ENCODE measurements at regions not wholly inside any gene's neighbourhood (a gene's known extent, or its start where the extent isn't known, plus 50 kb on each side); places are given as distances from the start of the nearest gene placed in this dataset.
"Not testable (repeated sequence)": the region's sequence is repeated elsewhere in the genome, so short reads cannot be mapped to it uniquely, and the experiment has no call there.

GRCh38 chr18:39450958-39451357 is 1885.4 kb upstream of the CELF4 start:
- no peak for DNase-seq (ENCODE audit: low spot score)

DNA sequence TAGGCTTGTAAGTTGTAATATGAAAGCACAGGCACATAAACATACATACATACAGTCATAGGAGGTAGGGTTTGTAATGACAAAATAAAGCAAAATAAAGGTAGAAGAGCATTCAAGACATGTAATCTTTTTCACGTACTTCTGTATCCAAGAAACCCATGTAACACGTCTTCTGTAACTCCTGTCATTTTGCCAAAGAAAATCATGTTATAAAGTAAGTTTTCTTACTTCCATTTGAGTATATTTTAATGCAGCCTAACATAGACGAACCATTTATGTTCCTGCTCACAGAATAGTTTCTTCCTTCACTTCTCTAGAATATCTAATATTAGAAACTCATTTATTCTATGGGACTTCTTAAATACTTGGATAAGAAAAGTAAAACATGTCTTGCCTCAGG is 1884.0 kb upstream of the CELF4 start:
- no peak for DNase-seq (ENCODE audit: low spot score)

DNA sequence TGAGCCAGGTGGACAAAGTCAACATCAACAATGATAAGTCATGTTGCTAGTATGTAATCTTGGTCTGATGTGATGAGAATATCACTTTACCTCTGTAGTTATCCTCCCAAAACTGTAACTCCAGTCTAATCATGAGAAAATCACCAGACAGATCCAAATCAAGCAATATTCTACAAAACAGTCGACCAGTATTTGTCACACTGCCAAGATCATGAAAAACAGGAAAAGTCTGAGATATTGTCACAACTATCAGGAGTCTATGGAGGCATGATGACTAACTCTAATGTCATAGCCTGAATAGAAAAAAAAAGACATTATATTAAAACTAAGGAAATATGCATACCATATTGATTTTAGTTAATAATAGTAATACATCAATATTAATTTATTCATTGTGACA is 1883.3 kb upstream of the CELF4 start:
- DNase-seq (ENCODE audit: low spot score): no peak

DNA sequence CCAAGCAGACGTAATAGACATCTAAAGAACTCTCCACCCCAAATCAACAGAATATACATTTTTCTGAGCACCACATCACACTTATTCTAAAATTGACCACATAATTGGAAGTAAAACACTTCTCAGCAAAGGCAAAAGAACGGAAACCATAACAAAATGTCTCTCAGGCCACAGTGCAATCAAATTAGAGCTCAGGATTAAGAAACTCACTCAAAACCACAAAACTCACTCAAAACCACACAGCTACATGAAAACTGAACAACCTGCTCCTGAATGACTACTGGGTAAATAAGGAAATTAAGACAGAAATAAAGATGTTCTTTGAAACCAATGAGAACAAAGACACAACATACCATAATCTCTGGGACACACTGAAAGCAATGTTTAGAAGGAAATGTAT is 1879.4 kb upstream of the CELF4 start:
- DNase-seq (ENCODE audit: low spot score): not testable (repeated sequence)

DNA sequence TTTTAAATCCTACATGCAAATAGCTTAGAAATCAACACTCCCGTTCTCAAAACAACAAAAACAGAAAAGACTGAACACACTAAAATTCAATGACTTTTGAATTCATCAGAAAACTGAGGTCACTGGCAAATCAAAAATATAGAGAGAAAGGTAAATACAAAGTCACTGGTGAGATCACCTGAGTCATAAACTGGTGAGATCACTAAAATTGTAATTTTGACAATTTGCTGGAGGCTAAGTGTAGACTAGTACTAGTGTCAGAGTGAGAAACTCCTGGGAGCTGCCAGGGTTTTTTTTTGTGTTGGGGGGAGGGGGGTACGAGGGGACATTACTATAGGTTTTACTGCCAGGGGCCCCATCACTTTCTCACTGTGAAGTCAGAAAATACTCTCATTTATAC is 1876.0 kb upstream of the CELF4 start:
- no peak for DNase-seq (ENCODE audit: low spot score)

- DNase-seq (ENCODE audit: low spot score): no peak
Observed at GRCh38 chr18:39435996-39436395, 1870.4 kb upstream of the CELF4 start.

DNA sequence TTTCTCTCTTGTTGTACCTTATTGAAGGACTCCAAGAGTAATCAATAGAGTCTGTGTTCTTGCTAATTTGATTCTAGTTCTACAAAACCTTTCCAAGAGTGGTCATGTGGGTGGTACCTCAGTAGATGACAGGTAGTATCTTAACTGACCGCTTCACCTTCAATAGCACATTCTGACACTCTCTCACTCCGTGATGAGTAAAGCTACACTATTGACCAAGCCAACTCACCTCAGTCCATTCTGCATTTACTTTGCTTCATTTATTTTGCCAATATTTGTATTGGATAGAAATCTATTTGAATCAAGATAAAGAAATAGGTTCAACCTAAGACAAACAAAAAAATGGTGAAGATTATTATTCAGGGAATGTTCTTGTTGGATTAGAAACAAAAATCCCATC is 1869.6 kb upstream of the CELF4 start:
- DNase-seq (ENCODE audit: low spot score): no peak

GRCh38 chr18:39434223-39434920 is 1868.8 kb upstream of the CELF4 start:
- DNase-seq (ENCODE audit: low spot score): peak; percentile 46

- DNase-seq (ENCODE audit: low spot score): no peak
Observed at GRCh38 chr18:39425172-39425850, 1859.7 kb upstream of the CELF4 start.

DNA sequence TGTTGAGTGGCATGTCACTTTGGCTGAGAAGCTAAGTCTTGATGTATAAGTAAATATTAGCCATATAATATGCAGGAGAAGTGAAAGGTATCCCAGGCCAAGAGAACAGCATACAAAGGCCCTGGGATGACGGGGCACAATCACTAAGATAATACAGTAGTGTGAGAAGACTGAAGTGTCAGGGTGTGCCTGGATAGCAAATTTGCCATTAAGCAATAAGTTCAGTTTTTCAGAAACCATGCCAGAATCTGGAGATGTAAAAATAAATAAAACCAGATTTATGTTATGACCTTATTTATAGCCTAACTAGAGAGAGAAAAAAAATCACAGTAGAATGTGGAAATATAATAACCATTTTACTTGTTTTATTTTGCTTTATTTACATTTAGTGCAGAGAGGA is 1858.7 kb upstream of the CELF4 start:
- DNase-seq (ENCODE audit: low spot score): no peak

GRCh38 chr18:39421276-39421675 is 1855.7 kb upstream of the CELF4 start:
- DNase-seq (ENCODE audit: low spot score): no peak

- no peak for DNase-seq (ENCODE audit: low spot score)
Observed at GRCh38 chr18:39419315-39419714, 1853.7 kb upstream of the CELF4 start.

DNA sequence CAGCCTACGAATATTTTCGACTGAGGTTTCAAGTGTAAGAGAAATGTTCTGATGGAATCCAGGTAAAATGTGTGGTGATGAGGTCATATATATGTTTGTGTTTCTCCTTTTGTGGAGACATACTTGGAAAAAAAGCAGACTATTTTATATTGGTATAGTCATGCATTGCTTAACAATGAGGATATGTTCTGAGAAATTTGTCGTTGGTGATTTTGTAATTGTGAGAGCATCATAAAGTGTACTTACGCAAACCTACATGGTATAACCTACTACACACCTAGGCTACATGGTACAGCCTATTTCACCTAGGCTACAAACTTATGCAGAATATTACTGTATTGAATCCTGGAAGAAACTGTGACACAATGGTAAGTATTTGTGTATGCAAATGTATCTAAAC is 1849.9 kb upstream of the CELF4 start:
- no peak for DNase-seq (ENCODE audit: low spot score)

GRCh38 chr18:39414009-39414700 is 1848.6 kb upstream of the CELF4 start:
- DNase-seq (ENCODE audit: low spot score): peak; percentile 10

DNA sequence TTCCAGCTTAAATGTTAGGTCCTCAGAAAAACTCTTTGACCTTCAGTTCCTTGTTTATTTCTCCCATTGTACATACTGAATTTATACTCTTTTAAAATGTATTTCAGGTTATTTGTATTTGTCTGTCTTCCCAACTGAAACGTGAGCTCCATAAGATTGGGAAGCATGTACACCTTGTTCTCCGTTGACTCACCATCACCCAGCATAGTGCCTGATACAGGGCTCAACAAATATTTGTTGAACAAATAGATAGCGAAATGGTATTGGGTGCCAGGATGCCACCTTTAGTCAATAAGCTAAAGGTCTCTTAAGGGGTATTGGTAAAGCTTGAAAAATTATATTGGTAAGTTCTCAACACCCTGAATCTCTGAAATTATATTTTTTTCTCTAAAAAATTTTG is 1841.3 kb upstream of the CELF4 start:
- no peak for DNase-seq (ENCODE audit: low spot score)

- DNase-seq (ENCODE audit: low spot score): no peak
Observed at GRCh38 chr18:39403121-39403520, 1837.5 kb upstream of the CELF4 start.

DNA sequence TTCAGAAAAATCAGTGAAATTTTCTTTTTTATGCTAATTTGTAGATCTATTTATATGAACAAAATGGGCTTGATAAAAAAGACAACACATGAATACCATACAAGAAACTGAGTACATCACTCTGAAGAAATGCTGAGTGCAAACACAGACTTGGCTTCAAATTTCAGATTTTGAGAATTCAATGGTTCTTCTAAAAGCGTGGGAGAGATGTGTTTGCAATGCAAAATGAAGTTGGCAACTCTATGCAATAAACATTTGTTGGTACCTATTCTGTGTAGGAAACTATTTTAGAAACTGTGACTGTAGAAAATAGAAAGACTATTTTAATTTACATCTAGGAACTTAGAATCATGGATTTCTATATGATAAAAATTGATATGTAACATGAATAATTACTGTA is 1834.1 kb upstream of the CELF4 start:
- no peak for DNase-seq (ENCODE audit: low spot score)

GRCh38 chr18:39396168-39396567 is 1830.6 kb upstream of the CELF4 start:
- DNase-seq (ENCODE audit: low spot score): no peak

DNA sequence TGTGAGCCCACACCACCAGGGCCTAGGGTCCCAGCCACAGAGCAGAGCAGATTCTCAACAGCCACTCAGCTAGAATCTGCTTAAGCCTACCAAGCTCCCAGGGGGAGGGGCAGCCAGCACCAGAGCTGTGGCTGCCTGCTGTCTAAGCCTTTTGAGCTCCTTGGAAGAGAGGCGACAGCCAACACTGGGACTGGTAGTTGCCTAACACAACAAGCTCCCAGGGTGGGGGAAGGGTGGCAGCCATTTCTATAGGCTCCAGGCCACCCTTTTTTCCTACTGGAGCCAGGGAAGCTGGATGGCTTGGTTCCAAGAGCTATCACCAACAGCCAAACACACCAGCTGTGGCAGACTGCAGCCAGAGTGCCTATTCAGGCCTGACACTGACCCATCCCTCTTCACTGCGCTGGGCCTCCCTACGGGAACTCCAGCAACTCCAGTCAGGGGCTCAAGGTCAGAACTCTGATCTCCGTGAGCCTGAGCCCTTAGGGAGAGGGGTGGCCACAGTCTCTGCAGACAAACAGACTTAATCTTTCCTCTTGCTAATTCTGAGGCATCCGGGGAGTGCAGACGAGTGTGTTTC is 1824.3 kb upstream of the CELF4 start:
- no peak for DNase-seq (ENCODE audit: low spot score)

DNA sequence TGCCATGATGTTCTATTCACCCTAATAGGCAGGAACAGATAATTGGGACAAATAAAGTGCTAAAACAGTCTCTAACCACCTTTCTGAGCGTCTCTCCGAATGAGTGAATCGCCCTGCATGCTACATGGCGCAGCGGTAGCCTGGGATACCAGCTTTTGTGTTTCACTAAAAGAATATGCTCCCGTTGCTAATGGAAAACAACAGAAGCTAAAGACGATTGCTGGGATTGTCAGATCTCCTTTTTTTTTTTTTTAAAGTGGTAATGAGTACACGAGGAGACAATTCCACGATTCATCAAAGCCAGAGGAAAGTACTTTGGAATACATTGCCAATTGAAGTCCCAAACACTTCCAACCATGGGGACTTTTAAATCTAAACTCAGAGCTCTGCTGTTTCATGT is 1815.3 kb upstream of the CELF4 start:
- no peak for DNase-seq (ENCODE audit: low spot score)

GRCh38 chr18:39380186-39380725 is 1814.7 kb upstream of the CELF4 start:
- no peak for DNase-seq (ENCODE audit: low spot score)

- DNase-seq (ENCODE audit: low spot score): no peak
Observed at GRCh38 chr18:39375066-39375465, 1809.5 kb upstream of the CELF4 start.

GRCh38 chr18:39371996-39372395 is 1806.4 kb upstream of the CELF4 start:
- DNase-seq (ENCODE audit: low spot score): no peak
